CD8-positive, alpha-beta memory T cell (primary cell): ENCODE measurements at regions not wholly inside any gene's neighbourhood (a gene's known extent, or its start where the extent isn't known, plus 50 kb on each side); places are given as distances from the start of the nearest gene placed in this dataset.

Source experiments
- CTCF ChIA-PET: fragments of 350-600 bp; sonication (Branson Sonifier 250); formaldehyde crosslinking; loops from one replicate; lab custom pipeline; 2021; ENCODE audit warnings: antibody characterized with exemption; lab: Charles Lee
- POLR2A ChIA-PET: fragments of 350-600 bp; sonication (Branson Sonifier 250); formaldehyde crosslinking; loops from one replicate; lab custom pipeline; 2021; ENCODE audit warnings: antibody characterized with exemption; lab: Charles Lee
- DNase-seq, 5 donors: peaks; one replicate each; pipeline versions ENCODE4 v3.0.0 to v3.0.0-alpha.2; 2020 to 2022; ENCODE audit warnings: mixed read lengths in 1 of 5
- H3K27ac ChIP-seq: one replicate; pipeline ENCODE4 v1.7.0; 2013; ENCODE audit warnings: low read depth, mild to moderate bottlenecking, low read length, moderate library complexity
- H3K27me3 ChIP-seq: 2 replicates; pipeline ENCODE4 v1.7.0; 2013; ENCODE audit warnings: low read length, mild to moderate bottlenecking; ENCODE audit not compliant: insufficient read depth, poor library complexity, severe bottlenecking
- H3K36me3 ChIP-seq: 2 replicates; pipeline ENCODE4 v1.7.0; 2013; ENCODE audit warnings: mild to moderate bottlenecking, low read length, moderate library complexity; ENCODE audit not compliant: insufficient read depth
- H3K4me1 ChIP-seq: 2 replicates; pipeline ENCODE4 v1.7.0; 2013; ENCODE audit warnings: mild to moderate bottlenecking, low read length, moderate library complexity; ENCODE audit not compliant: insufficient read depth
- H3K4me3 ChIP-seq: 2 replicates; pipeline ENCODE4 v1.7.0; 2013; ENCODE audit warnings: mild to moderate bottlenecking, low read length
- H3K9me3 ChIP-seq: 2 replicates; pipeline ENCODE4 v1.7.0; 2013; ENCODE audit warnings: mild to moderate bottlenecking, low read length
- H3K27ac Mint-ChIP-seq, 8 donors: one replicate each; pipeline ENCODE4 v1.8.0; 2020 to 2021; ENCODE audit warnings: mixed read lengths in 8 of 8, mild to moderate bottlenecking in 6 of 8, inconsistent platforms in 3 of 8, moderate library complexity in 3 of 8
- H3K27me3 Mint-ChIP-seq, 2 donors: one replicate each; pipeline ENCODE4 v1.8.0; 2020 to 2021; ENCODE audit warnings: mixed read lengths in 2 of 2, mild to moderate bottlenecking in 1 of 2, moderate library complexity in 1 of 2
- H3K36me3 Mint-ChIP-seq, 3 donors: one replicate each; pipeline ENCODE4 v1.8.0; 2020 to 2021; ENCODE audit warnings: mixed read lengths in 3 of 3, inconsistent platforms in 1 of 3, mild to moderate bottlenecking in 1 of 3
- H3K4me1 Mint-ChIP-seq, 3 donors: one replicate each; pipeline ENCODE4 v1.8.0; 2020 to 2021; ENCODE audit warnings: mixed read lengths in 3 of 3, inconsistent platforms in 1 of 3, mild to moderate bottlenecking in 1 of 3
- H3K4me3 Mint-ChIP-seq, 7 donors: one replicate each; pipeline ENCODE4 v1.8.0; 2020 to 2021; ENCODE audit warnings: mixed read lengths in 7 of 7, mild to moderate bottlenecking in 6 of 7, moderate library complexity in 4 of 7, inconsistent platforms in 2 of 7
- H3K9me3 Mint-ChIP-seq, 5 donors: one replicate each; pipeline ENCODE4 v1.8.0; 2020 to 2022; ENCODE audit warnings: mixed read lengths in 5 of 5, mild to moderate bottlenecking in 3 of 5, moderate library complexity in 2 of 5, inconsistent platforms in 1 of 5

- Mint-ChIP-seq H3K9me3 (no peaks in the 10 kb centered on the region), H3K4me3 (no peak overlapping the region), H3K27me3 (peaks cover 1 to 5% of the 10 kb centered on the region in 2 donors), H3K27ac (no peak overlapping the region), H3K36me3 (no peaks in the 10 kb centered on the region), H3K4me1 (no peaks in the 10 kb centered on the region)
- ChIA-PET POLR2A (no interaction called here), CTCF (no interaction called here)
- no peaks in the 10 kb centered on the region for H3K4me1 ChIP-seq
- H3K36me3 ChIP-seq, result no peaks in the 10 kb centered on the region
- H3K27ac ChIP-seq, result no peak overlapping the region
- no peaks in the 10 kb centered on the region for H3K9me3 ChIP-seq
- no peak overlapping the region for H3K4me3 ChIP-seq
- no peak for DNase-seq
- no peaks in the 10 kb centered on the region for H3K27me3 ChIP-seq
These were observed 843.4 kb upstream of the DPPA4 start for GRCh38 chr3:110180733-110181132.

GRCh38 chr3:110181226-110181625 is 843.9 kb upstream of the DPPA4 start:
- Histone ChIP-seq H3K4me3 (no peak overlapping the region), H3K4me1 (no peaks in the 10 kb centered on the region), H3K36me3 (no peaks in the 10 kb centered on the region), H3K27ac (no peak overlapping the region), H3K27me3 (no peaks in the 10 kb centered on the region), H3K9me3 (no peaks in the 10 kb centered on the region)
- ChIA-PET POLR2A (no interaction called here), CTCF (no interaction called here)
- Mint-ChIP-seq H3K9me3 (no peaks in the 10 kb centered on the region), H3K4me3 (no peak overlapping the region), H3K27ac (no peak overlapping the region), H3K4me1 (no peaks in the 10 kb centered on the region), H3K36me3 (no peaks in the 10 kb centered on the region), H3K27me3 (peaks cover 1 to 5% of the 10 kb centered on the region in 2 donors)
- no peak for DNase-seq

GRCh38 chr3:110184536-110184935 is 847.2 kb upstream of the DPPA4 start:
- no peaks in the 10 kb centered on the region for H3K9me3 ChIP-seq
- no peak overlapping the region for H3K4me3 Mint-ChIP-seq
- no peaks in the 10 kb centered on the region for H3K36me3 Mint-ChIP-seq
- no peaks in the 10 kb centered on the region for H3K4me1 ChIP-seq
- H3K27me3 Mint-ChIP-seq, result peaks cover 1 to 5% of the 10 kb centered on the region in 2 donors
- H3K27ac Mint-ChIP-seq, result no peak overlapping the region
- CTCF ChIA-PET, result no interaction called here
- peaks cover 0 to 3% (median 0%) of the 10 kb centered on the region in 5 donors for H3K9me3 Mint-ChIP-seq
- POLR2A ChIA-PET, result no interaction called here
- H3K27me3 ChIP-seq, result no peaks in the 10 kb centered on the region
- H3K27ac ChIP-seq, result no peak overlapping the region
- H3K36me3 ChIP-seq, result no peaks in the 10 kb centered on the region
- H3K4me1 Mint-ChIP-seq, result no peaks in the 10 kb centered on the region
- H3K4me3 ChIP-seq, result no peak overlapping the region
- no peak for DNase-seq

- Mint-ChIP-seq H3K9me3 (peaks cover 0 to 3% (median 0%) of the 10 kb centered on the region in 5 donors), H3K36me3 (peaks cover 0 to 4% (median 0%) of the 10 kb centered on the region in 3 donors), H3K4me3 (no peak overlapping the region), H3K4me1 (no peaks in the 10 kb centered on the region), H3K27ac (no peak overlapping the region), H3K27me3 (peaks cover 0 to 5% of the 10 kb centered on the region in 2 donors)
- Histone ChIP-seq H3K36me3 (no peaks in the 10 kb centered on the region), H3K27ac (no peak overlapping the region), H3K27me3 (no peaks in the 10 kb centered on the region), H3K9me3 (no peaks in the 10 kb centered on the region), H3K4me1 (no peaks in the 10 kb centered on the region), H3K4me3 (no peak overlapping the region)
- ChIA-PET POLR2A (no interaction called here), CTCF (no interaction called here)
- no peak for DNase-seq
These were observed 855.7 kb upstream of the DPPA4 start for GRCh38 chr3:110193074-110193473.

GRCh38 chr3:110198717-110199587 is 861.6 kb upstream of the DPPA4 start:
- Mint-ChIP-seq H3K36me3 (peaks cover 0 to 22% (median 0%) of the 10 kb centered on the region in 3 donors), H3K4me1 (no peaks in the 10 kb centered on the region), H3K27ac (no peak overlapping the region), H3K27me3 (peaks cover 2 to 5% of the 10 kb centered on the region in 2 donors), H3K9me3 (peaks cover 0 to 10% (median 3%) of the 10 kb centered on the region in 5 donors), H3K4me3 (no peak overlapping the region)
- Histone ChIP-seq H3K4me1 (no peaks in the 10 kb centered on the region), H3K9me3 (no peaks in the 10 kb centered on the region), H3K36me3 (no peaks in the 10 kb centered on the region), H3K4me3 (no peak overlapping the region), H3K27ac (no peak overlapping the region), H3K27me3 (no peaks in the 10 kb centered on the region)
- peak in 1 of 5 donors; percentile 41 for DNase-seq
- ChIA-PET CTCF (interaction anchor here (0.6 kb wide), 1 partner anchor 661 kb away, joined by 3 read pairs; no protein-coding TSS in a partner anchor), POLR2A (no interaction called here)

- H3K27me3 ChIP-seq, result no peaks in the 10 kb centered on the region
- Mint-ChIP-seq H3K4me3 (no peak overlapping the region), H3K27ac (no peak overlapping the region), H3K27me3 (peaks cover 4 to 5% of the 10 kb centered on the region in 2 donors), H3K36me3 (peaks cover 0 to 22% (median 0%) of the 10 kb centered on the region in 3 donors), H3K9me3 (peaks cover 0 to 10% (median 5%) of the 10 kb centered on the region in 5 donors), H3K4me1 (no peaks in the 10 kb centered on the region)
- ChIA-PET POLR2A (no interaction called here), CTCF (no interaction called here)
- no peaks in the 10 kb centered on the region for H3K4me1 ChIP-seq
- no peak overlapping the region for H3K4me3 ChIP-seq
- DNase-seq, result no peak
- no peak overlapping the region for H3K27ac ChIP-seq
- no peaks in the 10 kb centered on the region for H3K9me3 ChIP-seq
- H3K36me3 ChIP-seq, result no peaks in the 10 kb centered on the region
These were observed 862.2 kb upstream of the DPPA4 start for GRCh38 chr3:110199588-110199943.

GRCh38 chr3:110210086-110210660 is 861.4 kb upstream of the NECTIN3 start:
- DNase-seq, result no peak
- H3K4me3 Mint-ChIP-seq, result no peak overlapping the region
- H3K27me3 Mint-ChIP-seq, result peaks cover 1 to 5% of the 10 kb centered on the region in 2 donors
- CTCF ChIA-PET, result no interaction called here
- H3K36me3 Mint-ChIP-seq, result no peaks in the 10 kb centered on the region
- Histone ChIP-seq H3K4me3 (no peak overlapping the region), H3K9me3 (no peaks in the 10 kb centered on the region), H3K27ac (no peak overlapping the region), H3K27me3 (no peaks in the 10 kb centered on the region), H3K4me1 (no peaks in the 10 kb centered on the region), H3K36me3 (no peaks in the 10 kb centered on the region)
- H3K27ac Mint-ChIP-seq, result no peak overlapping the region
- POLR2A ChIA-PET, result no interaction called here
- no peaks in the 10 kb centered on the region for H3K4me1 Mint-ChIP-seq
- H3K9me3 Mint-ChIP-seq, result peaks cover 0 to 6% (median 0%) of the 10 kb centered on the region in 5 donors

GRCh38 chr3:110226645-110227044 is 845.0 kb upstream of the NECTIN3 start:
- no peak overlapping the region for H3K4me3 Mint-ChIP-seq
- no peaks in the 10 kb centered on the region for H3K9me3 Mint-ChIP-seq
- no peaks in the 10 kb centered on the region for H3K4me1 Mint-ChIP-seq
- CTCF ChIA-PET, result no interaction called here
- peaks cover 0 to 3% of the 10 kb centered on the region in 2 donors for H3K27me3 Mint-ChIP-seq
- no peak overlapping the region for H3K27ac ChIP-seq
- H3K4me1 ChIP-seq, result no peaks in the 10 kb centered on the region
- no peak for DNase-seq
- H3K9me3 ChIP-seq, result no peaks in the 10 kb centered on the region
- no peak overlapping the region for H3K27ac Mint-ChIP-seq
- H3K4me3 ChIP-seq, result no peak overlapping the region
- POLR2A ChIA-PET, result no interaction called here
- H3K36me3 Mint-ChIP-seq, result no peaks in the 10 kb centered on the region
- no peaks in the 10 kb centered on the region for H3K36me3 ChIP-seq
- H3K27me3 ChIP-seq, result no peaks in the 10 kb centered on the region
